K562 (cell line): ENCODE measurements at regions not wholly inside any gene's neighbourhood (a gene's known extent, or its start where the extent isn't known, plus 50 kb on each side); places are given as distances from the start of the nearest gene placed in this dataset.

Experiments used
- ATAC-seq: fragments of 200-7000 bp; cut with Tn5 transposase; 3 replicates; pipeline ENCODE4 v1.9.1; 2020; ENCODE audit warnings: moderate library complexity
- BruUV-seq: library from RNA; stranded (reverse); fragments of 400-500 nt; replicated peaks from 2 replicates; lab custom pipeline; 2021; lab: Mats Ljungman, UMichigan
- CTCF ChIA-PET: fragments of 300-600 bp; formaldehyde crosslinking; extraction: SDS; loops from one replicate; lab custom pipeline; 2021; ENCODE audit warnings: low intra/inter-chr PET ratio; lab: Yijun Ruan, JAX
- POLR2A ChIA-PET: fragments of 300-600, 350-650 bp; sonication (Branson Sonifier 250); formaldehyde crosslinking; extraction: SDS; loops from one replicate; lab custom pipeline; 2021; ENCODE audit warnings: antibody characterized with exemption, inconsistent platforms; lab: Yijun Ruan, JAX
- DNase-seq, 4 experiments: peaks; one replicate each; pipeline versions ENCODE4 v3.0.0 to v3.0.0-alpha.2; 2011 to 2018; ENCODE audit warnings: low spot score in 3 of 4, mixed read lengths in 3 of 4; ENCODE audit errors: extremely low read depth in 1 of 4
- FAIRE-seq: peaks from 2 replicates; lab custom pipeline; 2011; peaks lifted over from hg19 to GRCh38; lab: Jason Lieb, UNC
- H2AFZ ChIP-seq: 2 replicates; pipeline ENCODE4 v1.6.0; 2011; ENCODE audit warnings: low read depth, low read length, control low read depth, inconsistent platforms
- H3K27ac ChIP-seq: fragments of 200-600 bp; 3 replicates; pipeline ENCODE4 v1.8.0; 2011; ENCODE audit warnings: low read depth, mild to moderate bottlenecking, control low read depth, inconsistent platforms, low read length, moderate library complexity, mixed read lengths; ENCODE audit errors: extremely low read depth
- H3K27me3 ChIP-seq, 2 experiments: fragments of 300-600 bp in 1 of 2; 2 replicates in 1 of 2; 3 replicates in 1 of 2; pipeline versions ENCODE4 v1.6.0 to v1.8.0; 2011; ENCODE audit warnings: inconsistent platforms in 2 of 2, low read length in 2 of 2, mild to moderate bottlenecking in 1 of 2, mixed read lengths in 1 of 2, moderate library complexity in 1 of 2; ENCODE audit not compliant: control insufficient read depth in 2 of 2, insufficient read depth in 2 of 2
- H3K36me3 ChIP-seq: fragments of 300-600 bp; 3 replicates; pipeline ENCODE4 v1.8.0; 2011; ENCODE audit warnings: mild to moderate bottlenecking, low read length, inconsistent platforms; ENCODE audit not compliant: control insufficient read depth, insufficient read depth
- H3K4me1 ChIP-seq, 2 experiments: fragments of 200-600 bp in 1 of 2; replicated peaks in 1 of 2; 2 replicates in 1 of 2; 3 replicates in 1 of 2; pipeline versions ENCODE4 v1.5.1 to v1.8.0; 2011; ENCODE audit warnings: inconsistent platforms in 2 of 2, low read length in 2 of 2, mild to moderate bottlenecking in 1 of 2, mixed read lengths in 1 of 2, moderate library complexity in 1 of 2; ENCODE audit not compliant: control insufficient read depth in 2 of 2, insufficient read depth in 2 of 2
- H3K4me2 ChIP-seq: 2 replicates; pipeline ENCODE4 v1.6.1; 2011; ENCODE audit warnings: low read length, control low read depth, inconsistent platforms, mixed read lengths; ENCODE audit not compliant: insufficient read depth
- H3K4me3 ChIP-seq: fragments of 200-600 bp; sonication (generic), shearing (Covaris generic); 2 replicates; pipeline ENCODE4 v1.5.1; 2016; ENCODE audit warnings: control low read depth, inconsistent platforms
- H3K79me2 ChIP-seq: fragments of 200-600 bp; 3 replicates; pipeline ENCODE4 v1.8.0; 2011; ENCODE audit warnings: low read length, inconsistent platforms; ENCODE audit not compliant: control insufficient read depth, insufficient read depth
- H3K9ac ChIP-seq, 2 experiments: 2 replicates each; pipeline versions ENCODE4 v1.6.0 to v1.6.1; 2011; ENCODE audit warnings: low read depth in 2 of 2, low read length in 2 of 2, control low read depth in 1 of 2, inconsistent platforms in 1 of 2, mild to moderate bottlenecking in 1 of 2, mixed read lengths in 1 of 2; ENCODE audit not compliant: insufficient read depth in 1 of 2
- H3K9me1 ChIP-seq: one replicate; pipeline ENCODE4 v1.6.0; 2011; ENCODE audit warnings: inconsistent platforms, mild to moderate bottlenecking, low read length, moderate library complexity; ENCODE audit not compliant: control insufficient read depth, insufficient read depth
- H3K9me3 ChIP-seq: replicated peaks from 2 replicates; pipeline ENCODE4 v1.5.1; 2011; ENCODE audit warnings: low read depth, low read length, inconsistent platforms; ENCODE audit not compliant: control insufficient read depth, insufficient read depth
- H4K20me1 ChIP-seq: replicated peaks from 2 replicates; pipeline ENCODE4 v1.6.1; 2011; ENCODE audit warnings: low read length, inconsistent platforms, mixed read lengths; ENCODE audit not compliant: control insufficient read depth, insufficient read depth
- ARID3A ChIP-seq: IDR thresholded peaks from 2 replicates; pipeline ENCODE4 v1.6.1; 2012; ENCODE audit warnings: low read depth, low read length, improper control_type of control experiment, borderline replicate concordance
- ATF4 ChIP-seq: fragments of 450-650 bp; formaldehyde crosslinking; IDR thresholded peaks from 2 replicates; pipeline ENCODE4 v1.4.0; 2022; ENCODE audit warnings: mild to moderate bottlenecking, moderate library complexity
- CAMTA2 ChIP-seq: fragments of 250-450 bp; sonication (Bioruptor Pico); conservative IDR thresholded peaks from 2 replicates; pipeline ENCODE4 v1.5.1; 2022
- E2F6 ChIP-seq, 2 experiments: IDR thresholded peaks; 2 replicates each; pipeline ENCODE4 v1.6.1; 2011; ENCODE audit warnings: borderline replicate concordance in 1 of 2, control low read depth in 1 of 2, low read depth in 1 of 2, low read length in 1 of 2, mild to moderate bottlenecking in 1 of 2, mixed read lengths in 1 of 2, moderate library complexity in 1 of 2; ENCODE audit not compliant: insufficient read depth in 1 of 2, insufficient read length in 1 of 2, poor library complexity in 1 of 2, severe bottlenecking in 1 of 2; ENCODE audit errors: extremely low read depth in 1 of 2
- GATA2 ChIP-seq: sonication (generic); formaldehyde crosslinking; IDR thresholded peaks from 2 replicates; pipeline ENCODE4 v1.4.0; 2020; ENCODE audit warnings: mild to moderate bottlenecking, missing genetic modification reagents
- NKRF ChIP-seq: fragments of 450-650 bp; IDR thresholded peaks from 2 replicates; pipeline ENCODE4 v1.6.1; 2016; ENCODE audit warnings: borderline replicate concordance
- RFX5 ChIP-seq: IDR thresholded peaks from 2 replicates; pipeline ENCODE4 v1.6.1; 2011; ENCODE audit warnings: low read depth, mild to moderate bottlenecking, improper control_type of control experiment, low read length
- TCF7 ChIP-seq: sonication (generic); IDR thresholded peaks from 2 replicates; pipeline ENCODE4 v1.6.1; 2016; ENCODE audit warnings: antibody characterized with exemption, borderline replicate concordance
- THRA ChIP-seq: fragments of 450-650 bp; IDR thresholded peaks from 2 replicates; pipeline ENCODE4 v1.6.1; 2017; ENCODE audit warnings: mild to moderate bottlenecking, moderate library complexity
- WHSC1 ChIP-seq: IDR thresholded peaks from one replicate; pipeline ENCODE4 v1.6.1; 2012; ENCODE audit warnings: low read length, control low read depth, inconsistent platforms
- ZBTB43 ChIP-seq: sonication (generic); formaldehyde crosslinking; IDR thresholded peaks from 2 replicates; pipeline ENCODE4 v1.8.0; 2023; ENCODE audit warnings: mild to moderate bottlenecking, missing genetic modification reagents
- ZC3H8 ChIP-seq: fragments of 450-650 bp; IDR thresholded peaks from 2 replicates; pipeline ENCODE4 v1.6.1; 2017
- ZNF23 ChIP-seq: fragments of 250-450 bp; sonication (Bioruptor Pico); IDR thresholded peaks from 2 replicates; pipeline ENCODE4 v1.4.0; 2020; ENCODE audit warnings: mild to moderate bottlenecking
- WGBS: fragments of 100-300 bp; shearing (Covaris generic); methylation state at CpG from one replicate; pipeline ENCODE4 v1.1.6; 2016; ENCODE audit warnings: low coverage, mixed read lengths; ENCODE audit not compliant: insufficient coverage; ENCODE audit errors: missing lambda C conversion rate; 5-methylcytosine and 5-hydroxymethylcytosine counted together
- in situ Hi-C: fragments of 300-500 bp; cut with MboI; formaldehyde crosslinking; loops from 4 replicates; pipeline ENCODE4 v1.15.0; 2018; ENCODE audit warnings: inconsistent platforms, mixed read lengths
- intact Hi-C: fragments of 100-400 bp; cut with micrococcal nuclease; formaldehyde crosslinking; loops from 2 replicates; pipeline ENCODE4 v1.14.2; 2022

- WGBS, result 2% methylated on average over 14 of the region's 14 CpGs
- BruUV-seq, result no TSS peak
- ChIA-PET CTCF (no interaction called here), POLR2A (no interaction called here)
- Histone ChIP-seq H3K9me1 (no peaks in the 10 kb centered on the region), H3K79me2 (no peaks in the 10 kb centered on the region), H3K4me1 (no peaks in the 10 kb centered on the region), H3K4me2 (no peak overlapping the region), H3K9me3 (no peaks in the 10 kb centered on the region), H3K27ac (no peak overlapping the region), H4K20me1 (no peaks in the 10 kb centered on the region), H3K36me3 (no peaks in the 10 kb centered on the region), H3K9ac (no peak overlapping the region), H2AFZ (no peak overlapping the region), H3K4me3 (no peak overlapping the region), H3K27me3 (peaks cover 0 to 4% of the 10 kb centered on the region in 2 experiments; a peak in 3 of 5 replicates)
- intact Hi-C loops (no loop called here), in situ Hi-C loops (no loop called here)
- ATAC-seq (no peak), FAIRE-seq (no peak), DNase-seq (no peak)
- TF ChIP-seq ZNF23, result no peak
- no peak for TF ChIP-seq THRA
- TF ChIP-seq CAMTA2 (CRISPR knock-in tag), result no peak
- no peak for TF ChIP-seq WHSC1
- TF ChIP-seq E2F6 (IDR thresholded peaks at IDR 0.05; ENCODE audit: borderline replicate concordance in 1 of 2, extremely low read depth in 1 of 2, insufficient read depth in 1 of 2, insufficient read length in 1 of 2, low read depth in 1 of 2, low read length in 1 of 2, poor library complexity in 1 of 2, severe bottlenecking in 1 of 2), result no peak
- TF ChIP-seq RFX5, result no peak
- no peak for TF ChIP-seq TCF7
- no peak for TF ChIP-seq NKRF
- TF ChIP-seq ATF4, result no peak
- TF ChIP-seq ARID3A, result no peak
- TF ChIP-seq ZC3H8, result no peak
- TF ChIP-seq ZBTB43, result no peak
- no peak for TF ChIP-seq GATA2 (CRISPR knock-in tag)
These were observed 174.8 kb downstream of the CDH26 start for GRCh38 chr20:60132827-60133670.
